HG03457 (cell line): ENCODE measurements at regions not wholly inside any gene's neighbourhood (a gene's known extent, or its start where the extent isn't known, plus 50 kb on each side); places are given as distances from the start of the nearest gene placed in this dataset.

Experiments
- ATAC-seq: cut with Tn5 transposase; IDR thresholded peaks from one replicate; pipeline ENCODE4 v1.9.1; 2021; ENCODE audit warnings: moderate number of reproducible peaks; ENCODE audit not compliant: unreplicated experiment

DNA sequence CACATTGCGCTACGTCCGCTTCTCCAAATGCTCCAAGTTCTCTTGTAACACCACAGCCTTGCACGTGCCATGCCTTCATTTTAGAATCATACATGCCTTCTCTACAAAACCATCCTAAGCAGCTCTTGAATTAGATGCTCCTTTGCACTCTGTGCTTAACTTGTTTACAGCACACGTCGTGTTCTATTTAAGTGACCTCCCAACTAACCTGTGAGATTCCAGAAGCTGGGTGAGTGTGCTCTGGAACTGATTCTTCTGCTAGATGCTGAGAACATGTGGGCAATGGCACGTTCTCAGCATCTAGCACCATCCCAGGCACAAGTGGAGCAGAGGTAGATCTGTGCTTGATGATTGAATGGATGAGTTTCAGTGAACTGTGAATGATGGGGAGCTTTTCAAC is 100.0 kb upstream of the NEDD9 start:
- ATAC-seq = no peak

- no peak for ATAC-seq
Observed at GRCh38 chr6:11331111-11331510, 98.6 kb upstream of the NEDD9 start.

GRCh38 chr6:11330413-11330760 is 97.9 kb upstream of the NEDD9 start:
- ATAC-seq = no peak

DNA sequence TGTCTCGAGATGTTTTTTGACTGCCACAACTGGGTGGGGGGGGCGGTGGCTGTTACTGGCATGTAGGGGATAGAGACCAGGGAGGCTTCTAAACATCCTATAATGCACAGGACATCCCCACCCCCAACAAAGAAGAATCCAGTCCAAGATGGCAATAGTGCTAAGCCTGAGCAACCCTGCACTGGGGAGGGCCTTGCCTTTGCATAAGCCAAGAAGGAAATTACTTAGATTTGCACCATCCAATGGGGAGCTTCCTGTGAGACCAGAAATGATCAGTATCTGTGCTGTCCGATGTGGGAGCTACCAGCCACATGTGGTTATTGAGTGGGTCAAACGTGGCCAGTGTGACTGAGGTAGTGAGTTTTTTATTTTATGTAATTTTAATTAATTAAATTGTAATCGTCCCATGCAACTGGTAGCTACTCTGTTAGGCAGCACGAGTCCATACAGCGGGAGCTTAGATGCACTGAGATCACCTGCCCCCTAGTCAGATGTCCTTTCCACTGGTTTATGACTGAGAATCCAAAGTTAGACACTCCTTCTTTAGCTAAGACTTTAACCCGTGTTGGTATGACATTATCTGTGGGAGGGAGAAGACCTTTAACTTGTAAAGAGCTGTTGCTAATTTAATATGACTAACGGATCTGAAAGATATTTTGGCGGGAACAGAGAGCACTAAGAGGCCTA is 97.4 kb upstream of the NEDD9 start:
- ATAC-seq = no peak

DNA sequence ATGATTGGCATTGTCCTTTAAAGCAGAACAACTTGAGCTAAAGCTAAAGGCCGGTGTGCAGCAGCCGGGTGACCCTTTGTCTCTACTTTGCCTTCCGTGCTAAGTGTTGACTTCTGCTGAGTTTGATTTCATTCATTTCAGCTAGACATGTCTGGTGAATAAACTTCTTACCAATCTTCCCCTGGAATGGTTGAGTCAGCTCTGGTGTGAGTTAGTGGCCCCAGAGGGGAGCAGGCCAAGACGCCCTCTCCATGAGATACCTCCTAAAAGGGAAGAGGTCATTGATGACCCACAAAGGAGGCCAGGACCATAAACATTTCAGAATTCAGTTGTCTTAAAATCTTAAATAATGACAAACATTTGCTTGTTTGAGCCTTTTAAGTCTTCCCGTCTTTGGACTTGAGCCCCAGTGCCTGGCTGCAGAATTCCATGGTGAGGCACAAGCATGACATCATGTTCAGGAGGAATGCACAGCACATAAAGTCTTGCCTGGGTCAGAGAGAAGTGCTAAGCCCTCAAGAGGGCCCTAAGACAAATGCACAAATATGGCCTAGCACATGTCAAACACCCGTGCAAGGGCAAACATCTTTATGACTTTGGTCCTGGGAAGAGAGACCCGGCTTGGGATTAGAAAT is 96.3 kb upstream of the NEDD9 start:
- no peak for ATAC-seq

DNA sequence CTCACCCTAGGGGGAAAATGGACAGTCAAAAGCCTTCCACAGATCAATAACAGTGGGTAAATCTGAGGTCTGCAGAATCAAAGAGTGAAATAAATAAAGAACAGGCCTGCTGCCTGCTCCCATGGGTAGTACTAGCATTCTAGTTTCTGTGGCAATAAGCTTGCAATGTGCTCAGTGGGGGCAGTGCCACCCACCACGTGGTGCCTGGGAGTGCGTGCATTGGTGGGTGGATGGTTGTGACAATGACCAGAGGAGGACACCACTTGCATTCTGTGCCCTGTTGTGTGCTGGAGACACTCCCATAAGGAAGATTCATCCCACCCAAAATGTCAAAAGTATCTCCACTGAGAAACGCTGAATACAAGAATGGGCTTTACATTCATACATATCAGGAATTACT is 95.5 kb upstream of the NEDD9 start:
- no peak for ATAC-seq

- ATAC-seq = no peak
Observed at GRCh38 chr6:11326116-11326515, 93.6 kb upstream of the NEDD9 start.

DNA sequence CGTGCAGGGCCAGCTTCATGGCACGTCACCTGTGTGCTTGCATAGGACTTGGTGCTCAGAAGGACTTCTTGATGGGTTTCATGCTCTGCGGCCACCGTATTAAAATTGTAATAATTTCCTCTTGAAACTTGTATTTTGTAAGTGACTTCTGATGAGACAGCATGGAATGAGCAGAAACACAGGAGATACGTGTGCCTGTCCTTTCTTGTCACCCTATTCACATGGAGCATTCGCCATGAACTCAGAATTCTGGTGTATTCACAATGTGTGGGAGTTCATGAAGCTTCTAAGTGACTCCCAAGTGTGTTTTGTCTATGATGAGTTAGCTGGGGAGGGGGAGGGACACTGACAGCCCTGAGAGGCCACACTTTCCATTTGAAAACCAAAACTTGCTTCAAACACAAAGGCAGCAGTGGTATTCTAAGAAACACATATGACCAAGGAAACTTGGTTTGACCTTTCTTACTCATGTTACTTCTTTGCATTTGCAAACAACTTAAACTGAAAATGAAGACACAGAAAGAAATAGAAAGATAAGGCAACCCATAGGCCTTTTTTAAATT is 92.1 kb upstream of the NEDD9 start:
- peak; percentile 76 for ATAC-seq

- ATAC-seq = no peak
Observed at GRCh38 chr6:11323666-11324452, 91.4 kb upstream of the NEDD9 start.

- ATAC-seq = no peak
Observed at GRCh38 chr6:11322252-11322885, 89.9 kb upstream of the NEDD9 start.

DNA sequence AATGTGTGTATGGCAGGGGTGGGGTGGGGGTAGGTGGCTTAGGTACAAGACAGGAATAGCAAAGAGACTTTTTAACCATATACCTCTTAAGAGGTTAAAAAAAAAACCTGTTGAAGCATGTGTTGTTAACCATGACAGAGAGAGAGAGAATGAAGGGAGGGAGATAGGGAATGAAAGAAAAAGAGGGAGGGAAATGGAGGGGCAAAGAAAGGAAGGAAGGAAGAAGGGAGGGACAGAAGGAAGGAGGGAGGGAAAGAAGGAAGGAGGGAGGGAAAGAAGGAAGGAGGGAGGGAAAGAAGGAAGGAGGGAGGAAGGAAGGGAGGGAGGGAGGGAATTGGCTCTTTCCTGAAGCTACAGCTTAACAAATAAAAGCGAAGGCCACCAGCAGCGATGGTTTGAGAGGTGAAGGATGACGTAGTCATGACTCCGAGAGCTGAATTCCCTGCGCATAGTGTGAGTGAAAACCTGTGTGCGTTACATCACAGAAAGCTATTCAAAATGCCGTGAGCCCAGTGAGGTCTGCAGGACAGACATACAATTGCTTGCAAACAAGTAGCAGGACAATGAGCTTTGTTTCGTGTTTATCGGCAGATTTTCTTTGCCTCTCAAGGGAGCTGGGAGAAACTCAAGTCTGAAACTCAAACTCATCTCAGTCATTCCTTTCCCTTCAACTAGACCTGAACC is 88.6 kb upstream of the NEDD9 start:
- no peak for ATAC-seq

GRCh38 chr6:11318835-11319813 is 86.7 kb upstream of the NEDD9 start:
- ATAC-seq = no peak

DNA sequence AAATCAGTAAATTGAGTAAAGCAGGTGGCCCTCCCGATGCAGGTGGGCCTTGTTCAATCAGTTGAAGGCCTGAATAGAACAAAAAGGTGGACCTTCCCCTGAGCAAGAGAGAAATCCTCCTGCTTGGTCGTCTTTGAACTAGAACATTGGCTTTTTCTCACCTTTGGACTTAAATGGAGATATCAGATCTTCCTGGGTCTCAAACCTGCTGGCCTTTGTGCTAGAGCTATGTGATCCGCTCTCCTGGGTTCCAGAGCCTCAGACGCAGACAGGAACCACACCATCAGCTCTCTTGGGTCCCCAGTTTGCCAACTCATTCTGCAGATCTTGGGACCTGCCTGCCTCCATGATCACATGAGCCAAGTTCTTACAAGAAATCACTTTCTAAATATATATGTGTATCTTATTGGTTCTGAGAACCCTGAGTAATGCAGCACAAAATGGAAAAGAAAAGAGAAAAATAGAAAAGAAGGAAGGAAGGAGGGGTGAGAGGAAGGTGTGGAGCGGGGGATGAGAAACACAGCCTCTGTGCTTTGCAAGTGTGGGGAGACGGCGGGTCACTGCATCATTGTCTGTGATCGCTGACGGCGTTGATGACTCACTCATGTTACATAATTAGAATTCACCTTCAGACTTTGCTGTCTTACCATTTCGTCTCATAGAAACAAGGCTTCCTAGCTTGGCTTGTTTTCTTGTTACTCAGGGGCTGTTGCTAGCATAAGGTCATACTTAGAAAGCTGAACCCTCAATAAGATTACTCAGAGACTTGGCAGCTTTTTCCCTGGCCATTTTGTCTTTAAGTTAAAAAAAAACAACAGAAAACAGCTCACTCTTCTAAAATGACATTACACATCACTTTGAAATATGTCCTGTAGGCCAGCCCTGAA is 85.7 kb upstream of the NEDD9 start:
- no peak for ATAC-seq

GRCh38 chr6:11315743-11316437 is 83.4 kb upstream of the NEDD9 start:
- no peak for ATAC-seq

- ATAC-seq = no peak
Observed at GRCh38 chr6:11313207-11313606, 80.7 kb upstream of the NEDD9 start.

GRCh38 chr6:11311970-11312369 is 79.5 kb upstream of the NEDD9 start:
- ATAC-seq = no peak

GRCh38 chr6:11309947-11310665 is 77.6 kb upstream of the NEDD9 start:
- ATAC-seq = no peak
